GM19468 (cell line): ENCODE measurements at regions not wholly inside any gene's neighbourhood (a gene's known extent, or its start where the extent isn't known, plus 50 kb on each side); places are given as distances from the start of the nearest gene placed in this dataset.
"Not testable (repeated sequence)": the region's sequence is repeated elsewhere in the genome, so short reads cannot be mapped to it uniquely, and the experiment has no call there.

ENCODE experiments used
- ATAC-seq: cut with Tn5 transposase; IDR thresholded peaks from one replicate; pipeline ENCODE4 v1.9.1; 2021; ENCODE audit warnings: mild to moderate bottlenecking, moderate library complexity, moderate number of reproducible peaks; ENCODE audit not compliant: unreplicated experiment; ENCODE audit errors: extremely low read depth

- no peak for ATAC-seq
Measured at GRCh38 chr12:25784669-25785068, 173.8 kb upstream of the RASSF8 start.

DNA sequence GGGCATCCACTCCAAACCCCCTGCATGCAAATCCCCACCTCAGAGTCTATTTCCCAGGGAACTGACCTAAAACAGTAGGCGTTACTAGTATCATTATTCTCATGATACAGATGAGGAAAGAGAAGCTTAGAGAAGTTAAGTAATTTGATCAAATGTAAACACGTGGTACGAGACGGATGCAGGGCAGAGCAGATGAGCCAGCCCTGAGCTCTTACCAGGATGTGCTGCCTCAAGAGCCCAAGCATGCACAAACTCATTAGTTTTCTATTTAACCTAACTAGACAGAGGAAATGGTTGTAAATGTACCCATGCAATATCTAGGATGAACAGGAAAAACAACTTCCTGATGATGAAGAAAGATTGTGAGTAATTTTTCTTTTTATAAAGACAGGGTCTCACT, 173.3 kb upstream of the RASSF8 start:
- ATAC-seq: no peak

DNA sequence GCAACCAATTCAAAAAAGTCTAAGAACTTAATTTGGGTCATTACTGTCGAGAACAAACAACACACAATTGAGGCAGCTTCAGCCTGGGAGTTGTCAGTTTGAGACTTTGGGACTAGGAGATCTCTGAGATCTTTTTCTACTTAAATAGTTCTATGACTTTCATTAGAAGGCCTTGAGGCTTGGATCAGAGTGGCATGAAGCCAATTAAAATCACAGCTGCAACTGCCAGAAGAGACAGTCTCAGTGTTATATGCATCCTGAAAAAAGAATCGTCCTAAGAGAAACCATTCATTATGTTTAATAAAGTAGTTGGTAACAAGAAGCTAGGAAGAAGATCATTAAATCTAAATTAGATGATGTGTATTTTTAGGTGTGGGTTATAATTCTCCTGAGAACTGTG, 170.8 kb upstream of the RASSF8 start:
- no peak for ATAC-seq

- no peak for ATAC-seq
Measured at GRCh38 chr12:25788707-25789442, 169.6 kb upstream of the RASSF8 start.

GRCh38 chr12:25789541-25789944, 168.9 kb upstream of the RASSF8 start:
- ATAC-seq: no peak

- ATAC-seq: no peak
Measured at GRCh38 chr12:25792031-25792430, 166.5 kb upstream of the RASSF8 start.

- ATAC-seq: no peak
Measured at GRCh38 chr12:25793196-25793595, 165.3 kb upstream of the RASSF8 start.

GRCh38 chr12:25794571-25794970, 163.9 kb upstream of the RASSF8 start:
- ATAC-seq: no peak

GRCh38 chr12:25796523-25797000, 161.9 kb upstream of the RASSF8 start:
- no peak for ATAC-seq

- ATAC-seq: no peak
Measured at GRCh38 chr12:25797386-25797785, 161.1 kb upstream of the RASSF8 start.

DNA sequence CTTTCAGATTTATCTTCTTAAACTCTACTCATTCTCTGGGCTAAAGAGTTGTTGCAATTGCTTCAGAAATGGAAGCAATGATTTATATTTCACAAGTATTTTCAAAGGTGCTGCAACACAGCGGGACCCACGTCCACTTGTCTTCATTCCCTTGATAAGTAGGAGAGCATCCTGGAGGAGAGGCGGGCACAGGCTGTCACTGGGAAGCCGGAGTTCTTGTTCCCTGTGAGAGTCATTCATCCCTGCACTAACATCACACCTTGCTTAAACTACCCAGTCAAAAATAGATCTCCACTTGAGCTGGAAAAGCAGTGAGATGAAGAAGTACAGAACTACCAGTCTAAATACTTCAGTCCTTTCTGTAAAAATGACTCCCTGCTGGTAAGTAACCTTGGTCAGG, 160.5 kb upstream of the RASSF8 start:
- no peak for ATAC-seq

DNA sequence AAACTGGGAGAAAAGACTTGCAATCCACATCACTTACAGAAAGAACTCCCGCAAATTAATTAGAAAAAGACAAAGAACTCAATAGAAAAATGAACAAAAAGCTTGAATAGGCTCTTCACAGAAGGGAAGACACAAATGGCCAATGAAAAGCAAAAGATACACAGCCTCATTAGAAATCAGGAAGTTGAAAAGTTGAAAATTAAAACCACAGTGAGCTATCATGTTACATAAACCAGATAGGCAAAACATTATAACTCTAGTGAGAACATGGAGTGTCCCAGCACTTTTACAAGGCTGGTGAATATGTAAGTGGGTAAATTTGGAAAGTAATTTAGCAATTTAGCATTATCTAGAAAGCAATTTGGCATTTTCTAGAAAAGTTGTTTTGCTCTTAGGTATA, 158.4 kb upstream of the RASSF8 start:
- ATAC-seq: no peak

DNA sequence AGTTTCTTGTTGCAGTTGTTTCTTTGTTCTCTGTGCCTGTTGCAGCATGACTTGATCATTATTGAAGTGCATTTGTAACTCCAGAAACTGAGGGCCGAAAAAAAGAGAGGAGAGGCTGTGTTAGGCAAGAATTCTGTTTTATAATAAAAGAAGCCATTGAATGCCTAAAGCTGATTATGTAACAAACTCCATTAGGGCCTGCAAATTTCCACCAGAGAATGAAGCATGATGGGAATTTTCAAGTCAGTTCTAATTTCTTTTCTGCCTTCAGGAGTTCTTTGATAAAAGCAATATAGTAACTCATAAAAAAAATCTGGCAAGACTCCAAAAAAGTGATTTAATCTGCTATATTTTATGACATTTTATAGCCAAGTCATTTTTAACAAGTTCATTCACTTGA, 156.7 kb upstream of the RASSF8 start:
- no peak for ATAC-seq

GRCh38 chr12:25802143-25802542, 156.3 kb upstream of the RASSF8 start:
- no peak for ATAC-seq

- ATAC-seq: not testable (repeated sequence)
Measured at GRCh38 chr12:25803029-25803664, 155.3 kb upstream of the RASSF8 start.

DNA sequence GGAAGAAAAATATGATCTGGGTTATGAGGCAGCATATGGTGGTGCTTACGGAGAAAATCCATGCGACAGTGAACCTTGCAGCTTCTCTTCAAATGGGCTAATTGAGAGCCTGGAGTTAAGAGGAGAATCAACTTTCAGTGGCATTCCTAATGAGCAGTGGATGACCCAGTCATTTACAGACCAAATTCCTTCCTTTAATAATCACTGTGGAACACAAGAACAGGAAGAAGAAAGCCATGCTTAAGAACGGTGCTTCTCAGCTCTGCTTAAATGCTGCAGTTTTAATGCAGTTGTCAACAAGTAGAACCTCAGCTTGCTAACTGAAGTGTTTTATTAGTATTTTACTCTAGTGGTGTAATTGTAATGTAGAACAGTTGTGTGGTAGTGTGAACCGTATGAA, 154.2 kb upstream of the RASSF8 start:
- ATAC-seq: not testable (repeated sequence)

GRCh38 chr12:25806271-25806670, 152.2 kb upstream of the RASSF8 start:
- no peak for ATAC-seq

GRCh38 chr12:25808604-25809003, 149.9 kb upstream of the RASSF8 start:
- no peak for ATAC-seq

DNA sequence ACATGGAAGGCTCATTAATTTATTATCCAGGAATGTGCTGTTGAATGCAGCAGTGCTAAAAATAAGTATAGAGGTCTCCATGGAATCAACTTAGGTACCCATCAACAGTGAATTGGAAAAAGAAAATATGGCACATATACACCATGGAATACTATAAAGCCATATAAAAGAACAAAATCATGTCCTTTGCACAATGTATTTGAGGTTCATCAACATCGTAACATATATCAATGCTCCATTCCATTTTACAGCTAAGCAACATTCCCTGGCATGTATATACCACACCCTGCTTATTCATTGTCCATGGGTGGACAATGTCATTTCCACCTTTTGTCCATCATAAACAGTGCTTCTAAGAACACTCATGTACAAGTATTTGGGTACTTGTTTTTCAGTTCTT, 147.8 kb upstream of the RASSF8 start:
- no peak for ATAC-seq

- no peak for ATAC-seq
Measured at GRCh38 chr12:25811656-25812126, 146.8 kb upstream of the RASSF8 start.

DNA sequence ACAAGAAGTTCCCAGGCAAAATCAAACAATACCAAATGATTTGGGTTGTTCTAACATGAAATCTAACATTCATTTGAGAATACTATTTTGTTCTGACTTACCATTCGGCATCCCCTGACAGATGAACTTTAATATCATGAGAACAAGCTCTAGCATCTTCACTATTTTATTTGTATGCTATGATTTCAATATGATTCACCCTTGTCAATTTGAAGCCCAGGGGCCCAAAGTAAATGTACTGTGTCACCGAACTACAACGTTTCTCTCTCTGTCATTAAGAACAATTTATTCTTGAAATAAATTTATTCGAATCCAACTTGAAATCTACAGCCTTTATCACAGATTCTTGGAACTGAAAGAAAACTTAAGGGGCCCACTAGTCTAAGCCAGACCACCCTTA, 146.2 kb upstream of the RASSF8 start:
- ATAC-seq: no peak

- ATAC-seq: no peak
Measured at GRCh38 chr12:25813843-25814242, 144.6 kb upstream of the RASSF8 start.
